ENCODE measurements at regions not wholly inside any gene's neighbourhood (a gene's known extent, or its start where the extent isn't known, plus 50 kb on each side); places are given as distances from the start of the nearest gene placed in this dataset.

GRCh38 chr14:94960285-94961001, 190.5 kb upstream of the GSC start:
- Histone ChIP-seq H3K27me3 (ENCODE audit: control insufficient read depth, insufficient read depth, low read length) (no peaks in the 10 kb centered on the region), H3K9ac (ENCODE audit: low read depth, low read length) (no peak overlapping the region), H3K4me1 (ENCODE audit: control insufficient read depth, insufficient read depth, low read length) (no peaks in the 10 kb centered on the region), H3K36me3 (ENCODE audit: control insufficient read depth, insufficient read depth, low read length) (no peaks in the 10 kb centered on the region), H3K9me3 (ENCODE audit: control insufficient read depth, insufficient read depth, low read length) (no peaks in the 10 kb centered on the region), H3K4me3 (ENCODE audit: low read depth, low read length) (no peak overlapping the region), H3K27ac (ENCODE audit: low read depth, low read length) (no peak overlapping the region)

GRCh38 chr14:94953541-94954260, 183.8 kb upstream of the GSC start:
- H3K4me1 ChIP-seq (ENCODE audit: control insufficient read depth, insufficient read depth, low read length), result no peaks in the 10 kb centered on the region
- no peak overlapping the region for H3K4me3 ChIP-seq (ENCODE audit: low read depth, low read length)
- H3K27ac ChIP-seq (ENCODE audit: low read depth, low read length), result no peak overlapping the region
- no peaks in the 10 kb centered on the region for H3K36me3 ChIP-seq (ENCODE audit: control insufficient read depth, insufficient read depth, low read length)
- no peaks in the 10 kb centered on the region for H3K9me3 ChIP-seq (ENCODE audit: control insufficient read depth, insufficient read depth, low read length)
- H3K9ac ChIP-seq (ENCODE audit: low read depth, low read length), result no peak overlapping the region
- no peaks in the 10 kb centered on the region for H3K27me3 ChIP-seq (ENCODE audit: control insufficient read depth, insufficient read depth, low read length)

GRCh38 chr14:94952097-94952496, 182.2 kb upstream of the GSC start:
- no peaks in the 10 kb centered on the region for H3K27me3 ChIP-seq (ENCODE audit: control insufficient read depth, insufficient read depth, low read length)
- no peak overlapping the region for H3K27ac ChIP-seq (ENCODE audit: low read depth, low read length)
- no peaks in the 10 kb centered on the region for H3K4me1 ChIP-seq (ENCODE audit: control insufficient read depth, insufficient read depth, low read length)
- no peak overlapping the region for H3K4me3 ChIP-seq (ENCODE audit: low read depth, low read length)
- H3K9ac ChIP-seq (ENCODE audit: low read depth, low read length), result no peak overlapping the region
- H3K9me3 ChIP-seq (ENCODE audit: control insufficient read depth, insufficient read depth, low read length), result no peaks in the 10 kb centered on the region
- no peaks in the 10 kb centered on the region for H3K36me3 ChIP-seq (ENCODE audit: control insufficient read depth, insufficient read depth, low read length)

GRCh38 chr14:94946244-94946643, 176.3 kb upstream of the GSC start:
- Histone ChIP-seq H3K27ac (ENCODE audit: low read depth, low read length) (no peak overlapping the region), H3K4me3 (ENCODE audit: low read depth, low read length) (no peak overlapping the region), H3K36me3 (ENCODE audit: control insufficient read depth, insufficient read depth, low read length) (no peaks in the 10 kb centered on the region), H3K27me3 (ENCODE audit: control insufficient read depth, insufficient read depth, low read length) (no peaks in the 10 kb centered on the region), H3K9me3 (ENCODE audit: control insufficient read depth, insufficient read depth, low read length) (no peaks in the 10 kb centered on the region), H3K9ac (ENCODE audit: low read depth, low read length) (no peak overlapping the region), H3K4me1 (ENCODE audit: control insufficient read depth, insufficient read depth, low read length) (no peaks in the 10 kb centered on the region)

GRCh38 chr14:94945615-94946014, 175.7 kb upstream of the GSC start:
- no peak overlapping the region for H3K27ac ChIP-seq (ENCODE audit: low read depth, low read length)
- no peaks in the 10 kb centered on the region for H3K9me3 ChIP-seq (ENCODE audit: control insufficient read depth, insufficient read depth, low read length)
- no peak overlapping the region for H3K4me3 ChIP-seq (ENCODE audit: low read depth, low read length)
- no peaks in the 10 kb centered on the region for H3K36me3 ChIP-seq (ENCODE audit: control insufficient read depth, insufficient read depth, low read length)
- no peak overlapping the region for H3K9ac ChIP-seq (ENCODE audit: low read depth, low read length)
- no peaks in the 10 kb centered on the region for H3K27me3 ChIP-seq (ENCODE audit: control insufficient read depth, insufficient read depth, low read length)
- H3K4me1 ChIP-seq (ENCODE audit: control insufficient read depth, insufficient read depth, low read length), result no peaks in the 10 kb centered on the region

GRCh38 chr14:94944636-94945258, 174.8 kb upstream of the GSC start:
- H3K9me3 ChIP-seq (ENCODE audit: control insufficient read depth, insufficient read depth, low read length), result no peaks in the 10 kb centered on the region
- H3K36me3 ChIP-seq (ENCODE audit: control insufficient read depth, insufficient read depth, low read length), result no peaks in the 10 kb centered on the region
- H3K27ac ChIP-seq (ENCODE audit: low read depth, low read length), result no peak overlapping the region
- no peak overlapping the region for H3K9ac ChIP-seq (ENCODE audit: low read depth, low read length)
- no peak overlapping the region for H3K4me3 ChIP-seq (ENCODE audit: low read depth, low read length)
- no peaks in the 10 kb centered on the region for H3K4me1 ChIP-seq (ENCODE audit: control insufficient read depth, insufficient read depth, low read length)
- H3K27me3 ChIP-seq (ENCODE audit: control insufficient read depth, insufficient read depth, low read length), result no peaks in the 10 kb centered on the region

- H3K27ac ChIP-seq (ENCODE audit: low read depth, low read length), result no peak overlapping the region
- no peaks in the 10 kb centered on the region for H3K4me1 ChIP-seq (ENCODE audit: control insufficient read depth, insufficient read depth, low read length)
- H3K9me3 ChIP-seq (ENCODE audit: control insufficient read depth, insufficient read depth, low read length), result no peaks in the 10 kb centered on the region
- no peaks in the 10 kb centered on the region for H3K27me3 ChIP-seq (ENCODE audit: control insufficient read depth, insufficient read depth, low read length)
- no peaks in the 10 kb centered on the region for H3K36me3 ChIP-seq (ENCODE audit: control insufficient read depth, insufficient read depth, low read length)
- H3K4me3 ChIP-seq (ENCODE audit: low read depth, low read length), result no peak overlapping the region
- no peak overlapping the region for H3K9ac ChIP-seq (ENCODE audit: low read depth, low read length)
Observed at GRCh38 chr14:94942601-94943000, 172.7 kb upstream of the GSC start.

GRCh38 chr14:94941311-94941710, 171.4 kb upstream of the GSC start:
- H3K9ac ChIP-seq (ENCODE audit: low read depth, low read length), result no peak overlapping the region
- no peaks in the 10 kb centered on the region for H3K27me3 ChIP-seq (ENCODE audit: control insufficient read depth, insufficient read depth, low read length)
- H3K9me3 ChIP-seq (ENCODE audit: control insufficient read depth, insufficient read depth, low read length), result no peaks in the 10 kb centered on the region
- no peak overlapping the region for H3K27ac ChIP-seq (ENCODE audit: low read depth, low read length)
- no peaks in the 10 kb centered on the region for H3K36me3 ChIP-seq (ENCODE audit: control insufficient read depth, insufficient read depth, low read length)
- H3K4me3 ChIP-seq (ENCODE audit: low read depth, low read length), result no peak overlapping the region
- no peaks in the 10 kb centered on the region for H3K4me1 ChIP-seq (ENCODE audit: control insufficient read depth, insufficient read depth, low read length)

GRCh38 chr14:94940263-94940993, 170.5 kb upstream of the GSC start:
- Histone ChIP-seq H3K4me1 (ENCODE audit: control insufficient read depth, insufficient read depth, low read length) (no peaks in the 10 kb centered on the region), H3K27ac (ENCODE audit: low read depth, low read length) (no peak overlapping the region), H3K4me3 (ENCODE audit: low read depth, low read length) (no peak overlapping the region)

GRCh38 chr14:94938016-94938415, 168.1 kb upstream of the GSC start:
- no peak overlapping the region for H3K27ac ChIP-seq (ENCODE audit: low read depth, low read length)
- no peaks in the 10 kb centered on the region for H3K36me3 ChIP-seq (ENCODE audit: control insufficient read depth, insufficient read depth, low read length)
- H3K4me1 ChIP-seq (ENCODE audit: control insufficient read depth, insufficient read depth, low read length), result no peaks in the 10 kb centered on the region
- no peaks in the 10 kb centered on the region for H3K9me3 ChIP-seq (ENCODE audit: control insufficient read depth, insufficient read depth, low read length)
- no peaks in the 10 kb centered on the region for H3K27me3 ChIP-seq (ENCODE audit: control insufficient read depth, insufficient read depth, low read length)
- no peak overlapping the region for H3K4me3 ChIP-seq (ENCODE audit: low read depth, low read length)
- H3K9ac ChIP-seq (ENCODE audit: low read depth, low read length), result no peak overlapping the region

More at GRCh38 chr14:94940263-94940993, 170.5 kb upstream of the GSC start:
- Histone ChIP-seq H3K36me3 (ENCODE audit: control insufficient read depth, insufficient read depth, low read length) (no peaks in the 10 kb centered on the region), H3K27me3 (ENCODE audit: control insufficient read depth, insufficient read depth, low read length) (no peaks in the 10 kb centered on the region), H3K9ac (ENCODE audit: low read depth, low read length) (no peak overlapping the region), H3K9me3 (ENCODE audit: control insufficient read depth, insufficient read depth, low read length) (no peaks in the 10 kb centered on the region)
